Ascending aorta (tissue), 2 donors: ENCODE measurements at regions not wholly inside any gene's neighbourhood (a gene's known extent, or its start where the extent isn't known, plus 50 kb on each side); places are given as distances from the start of the nearest gene placed in this dataset.
"Not testable (repeated sequence)": the region's sequence is repeated elsewhere in the genome, so short reads cannot be mapped to it uniquely, and the experiment has no call there.

Source experiments
- DNase-seq, 2 donors: peaks; one replicate each; pipeline ENCODE4 v3.0.0-alpha.2; 2019; ENCODE audit warnings: low spot score in 2 of 2
- H3K27ac ChIP-seq, 2 donors: fragments of 200-600 bp; sonication (generic); one replicate each; pipeline ENCODE4 v1.5.1; 2016 to 2017; ENCODE audit warnings: mild to moderate bottlenecking in 1 of 2
- H3K27me3 ChIP-seq: fragments of 200-600 bp; sonication (generic); one replicate; pipeline ENCODE4 v1.5.1; 2017
- H3K36me3 ChIP-seq, 2 donors: fragments of 200-600 bp; sonication (generic); one replicate each; pipeline ENCODE4 v1.5.1; 2016
- H3K4me1 ChIP-seq, 2 donors: fragments of 200-600 bp; sonication (generic); one replicate each; pipeline ENCODE4 v1.5.1; 2016 to 2017; ENCODE audit warnings: mild to moderate bottlenecking in 1 of 2
- H3K4me3 ChIP-seq, 2 donors: fragments of 200-600 bp; sonication (generic); one replicate each; pipeline ENCODE4 v1.5.1; 2016 to 2017; ENCODE audit warnings: mild to moderate bottlenecking in 1 of 2
- H3K9me3 ChIP-seq, 2 donors: fragments of 200-600 bp; sonication (generic); one replicate each; pipeline ENCODE4 v1.5.1; 2016
- CTCF ChIP-seq, 3 experiments: fragments of 200-600 bp in 2 of 3; fragments of 450-650 bp in 1 of 3; sonication (generic) in 2 of 3; IDR thresholded peaks; one replicate each; pipeline ENCODE4 v1.5.1; 2016 to 2019; ENCODE audit warnings: antibody characterized with exemption in 3 of 3, mild to moderate bottlenecking in 1 of 3, moderate library complexity in 1 of 3
- intact Hi-C: fragments of 100-400 bp; cut with DNase I; formaldehyde crosslinking; loops from one replicate; pipeline ENCODE4 v1.15.1; 2023

GRCh38 chr13:54241719-54242118 lies 1213.1 kb downstream of the OLFM4 start:
- Histone ChIP-seq H3K27me3 (no peaks in the 10 kb centered on the region), H3K4me1 (no peaks in the 10 kb centered on the region), H3K27ac (no peak overlapping the region), H3K9me3 (no peaks in the 10 kb centered on the region), H3K4me3 (no peak overlapping the region), H3K36me3 (no peaks in the 10 kb centered on the region)
- no peak for TF ChIP-seq CTCF (IDR thresholded peaks at IDR 0.05)
- no peak for DNase-seq
- intact Hi-C loops: no loop called here

DNA sequence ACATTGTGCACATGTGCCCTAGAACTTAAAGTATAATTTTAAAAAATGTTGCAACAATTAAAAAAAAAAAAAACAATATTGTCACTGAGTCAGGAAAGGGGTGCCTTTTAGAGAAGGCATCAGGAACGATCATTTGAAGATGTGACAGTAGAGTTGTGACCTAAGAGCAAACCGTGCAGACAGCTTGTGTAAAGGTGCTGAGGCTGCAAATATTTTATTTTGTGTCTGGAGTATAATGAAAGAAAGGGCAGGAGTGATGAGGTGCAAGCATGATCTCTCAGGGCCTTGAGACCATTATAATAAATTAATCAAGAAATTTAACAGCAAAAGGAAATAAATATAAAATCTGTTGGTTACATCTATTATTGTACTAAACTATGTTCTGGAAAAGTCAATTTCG lies 1219.7 kb downstream of the OLFM4 start:
- DNase-seq: no peak
- Histone ChIP-seq H3K4me3 (no peak overlapping the region), H3K4me1 (no peaks in the 10 kb centered on the region), H3K27me3 (no peaks in the 10 kb centered on the region), H3K27ac (no peak overlapping the region), H3K36me3 (no peaks in the 10 kb centered on the region), H3K9me3 (no peaks in the 10 kb centered on the region)
- intact Hi-C loops: no loop called here
- TF ChIP-seq CTCF (IDR thresholded peaks at IDR 0.05): no peak

DNA sequence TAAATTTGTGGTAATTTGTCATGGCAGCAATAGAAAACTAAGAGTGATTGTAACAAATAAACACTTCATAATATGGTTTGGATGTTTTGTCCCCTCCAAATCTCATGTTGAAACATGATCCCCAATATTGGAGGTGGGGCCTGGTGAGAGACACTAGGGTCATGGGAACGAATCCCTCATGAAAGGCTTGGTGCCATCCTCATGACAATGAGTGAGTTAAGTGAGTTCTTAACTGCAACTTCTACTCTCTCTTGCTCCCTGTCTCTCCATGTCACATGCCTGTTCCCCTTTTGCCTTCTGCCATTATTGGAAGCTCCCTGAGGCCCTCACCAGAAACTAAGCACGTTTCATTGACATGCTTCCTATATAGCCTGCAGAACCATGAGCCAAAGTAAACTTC lies 1233.2 kb downstream of the OLFM4 start:
- H3K27me3 ChIP-seq: no peaks in the 10 kb centered on the region
- H3K27ac ChIP-seq: no peak overlapping the region
- H3K9me3 ChIP-seq: no peaks in the 10 kb centered on the region
- no peak for DNase-seq
- H3K36me3 ChIP-seq: no peaks in the 10 kb centered on the region
- intact Hi-C loops: no loop called here
- H3K4me3 ChIP-seq: no peak overlapping the region
- no peak for TF ChIP-seq CTCF (IDR thresholded peaks at IDR 0.05)
- no peaks in the 10 kb centered on the region for H3K4me1 ChIP-seq

GRCh38 chr13:54263868-54264267 lies 1235.3 kb downstream of the OLFM4 start:
- intact Hi-C loops: no loop called here
- no peaks in the 10 kb centered on the region for H3K36me3 ChIP-seq
- H3K27me3 ChIP-seq: no peaks in the 10 kb centered on the region
- no peak overlapping the region for H3K4me3 ChIP-seq
- H3K4me1 ChIP-seq: no peaks in the 10 kb centered on the region
- H3K9me3 ChIP-seq: no peaks in the 10 kb centered on the region
- TF ChIP-seq CTCF (IDR thresholded peaks at IDR 0.05): no peak
- H3K27ac ChIP-seq: no peak overlapping the region
- DNase-seq: no peak

- DNase-seq, H3K4me1 ChIP-seq, intact Hi-C loops, H3K27me3 ChIP-seq, H3K27ac ChIP-seq, H3K9me3 ChIP-seq, H3K4me3 ChIP-seq, H3K36me3 ChIP-seq: not testable (repeated sequence)
Observed at GRCh38 chr13:54267253-54267668, 1238.6 kb downstream of the OLFM4 start.

GRCh38 chr13:54268013-54268695 lies 1239.5 kb downstream of the OLFM4 start:
- H3K9me3 ChIP-seq, H3K4me1 ChIP-seq, DNase-seq, H3K27ac ChIP-seq, intact Hi-C loops, H3K27me3 ChIP-seq, H3K4me3 ChIP-seq, H3K36me3 ChIP-seq: not testable (repeated sequence)
